Rectal smooth muscle tissue (tissue), 1 donor: ENCODE measurements at regions not wholly inside any gene's neighbourhood (a gene's known extent, or its start where the extent isn't known, plus 50 kb on each side); places are given as distances from the start of the nearest gene placed in this dataset.

Experiments used
- H3K27ac ChIP-seq: one replicate; pipeline ENCODE4 v1.7.0; 2013; ENCODE audit warnings: low read depth, low read length, inconsistent platforms
- H3K27me3 ChIP-seq: one replicate; pipeline ENCODE4 v1.7.0; 2013; ENCODE audit warnings: low read length; ENCODE audit not compliant: control insufficient read depth, insufficient read depth
- H3K36me3 ChIP-seq: one replicate; pipeline ENCODE4 v1.7.0; 2013; ENCODE audit warnings: low read length; ENCODE audit not compliant: control insufficient read depth, insufficient read depth
- H3K4me1 ChIP-seq: one replicate; pipeline ENCODE4 v1.7.0; 2013; ENCODE audit warnings: low read length; ENCODE audit not compliant: control insufficient read depth, insufficient read depth
- H3K4me3 ChIP-seq: one replicate; pipeline ENCODE4 v1.7.0; 2013; ENCODE audit warnings: low read length
- H3K9ac ChIP-seq: one replicate; pipeline ENCODE4 v1.7.0; 2013; ENCODE audit warnings: low read length

GRCh38 chr2:129605646-129606045 is 373.8 kb upstream of the RAB6C start:
- no peaks in the 10 kb centered on the region for H3K4me1 ChIP-seq
- no peak overlapping the region for H3K27ac ChIP-seq
- H3K4me3 ChIP-seq, result no peak overlapping the region
- H3K9ac ChIP-seq, result no peak overlapping the region
- H3K27me3 ChIP-seq, result no peaks in the 10 kb centered on the region
- H3K36me3 ChIP-seq, result no peaks in the 10 kb centered on the region

- Histone ChIP-seq H3K4me3 (no peak overlapping the region), H3K27ac (no peak overlapping the region), H3K4me1 (no peaks in the 10 kb centered on the region), H3K36me3 (no peaks in the 10 kb centered on the region), H3K27me3 (no peaks in the 10 kb centered on the region), H3K9ac (no peak overlapping the region)
Observed at GRCh38 chr2:129606496-129607270, 372.8 kb upstream of the RAB6C start.

DNA sequence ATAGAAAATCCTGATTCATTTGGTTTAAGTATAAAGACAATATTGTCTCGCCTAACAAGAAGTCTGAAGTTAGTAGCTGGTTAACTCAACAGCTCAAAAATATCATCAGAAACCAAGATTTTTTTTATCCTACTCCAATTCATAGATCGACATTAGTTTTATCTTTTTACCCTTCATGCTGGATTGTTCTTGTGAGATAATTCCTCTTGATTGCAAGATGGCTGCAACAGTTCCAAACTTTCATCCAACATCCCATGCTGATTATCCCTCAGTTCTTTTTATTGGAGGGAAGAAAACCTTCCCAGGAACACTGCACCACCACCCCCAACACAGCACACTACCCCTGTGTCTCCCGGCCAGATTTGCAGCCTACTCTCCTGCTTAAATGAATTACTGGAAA is 370.2 kb upstream of the RAB6C start:
- Histone ChIP-seq H3K4me3 (no peak overlapping the region), H3K36me3 (no peaks in the 10 kb centered on the region), H3K4me1 (no peaks in the 10 kb centered on the region), H3K27me3 (no peaks in the 10 kb centered on the region), H3K27ac (no peak overlapping the region), H3K9ac (no peak overlapping the region)

GRCh38 chr2:129610766-129611165 is 368.7 kb upstream of the RAB6C start:
- H3K9ac ChIP-seq, result no peak overlapping the region
- H3K4me3 ChIP-seq, result no peak overlapping the region
- no peaks in the 10 kb centered on the region for H3K36me3 ChIP-seq
- no peaks in the 10 kb centered on the region for H3K27me3 ChIP-seq
- no peaks in the 10 kb centered on the region for H3K4me1 ChIP-seq
- no peak overlapping the region for H3K27ac ChIP-seq

- H3K27me3 ChIP-seq, result no peaks in the 10 kb centered on the region
- no peak overlapping the region for H3K4me3 ChIP-seq
- no peak overlapping the region for H3K27ac ChIP-seq
- no peaks in the 10 kb centered on the region for H3K4me1 ChIP-seq
- no peak overlapping the region for H3K9ac ChIP-seq
- no peaks in the 10 kb centered on the region for H3K36me3 ChIP-seq
Observed at GRCh38 chr2:129611471-129611870, 368.0 kb upstream of the RAB6C start.

GRCh38 chr2:129619471-129619870 is 360.0 kb upstream of the RAB6C start:
- Histone ChIP-seq H3K27me3 (no peaks in the 10 kb centered on the region), H3K36me3 (no peaks in the 10 kb centered on the region), H3K27ac (no peak overlapping the region), H3K4me1 (no peaks in the 10 kb centered on the region), H3K9ac (no peak overlapping the region), H3K4me3 (no peak overlapping the region)

- no peak overlapping the region for H3K9ac ChIP-seq
- H3K27me3 ChIP-seq, result no peaks in the 10 kb centered on the region
- no peak overlapping the region for H3K4me3 ChIP-seq
- H3K4me1 ChIP-seq, result no peaks in the 10 kb centered on the region
- H3K36me3 ChIP-seq, result no peaks in the 10 kb centered on the region
- no peak overlapping the region for H3K27ac ChIP-seq
Observed at GRCh38 chr2:129620411-129620810, 359.1 kb upstream of the RAB6C start.

GRCh38 chr2:129623783-129624182 is 355.7 kb upstream of the RAB6C start:
- H3K4me1 ChIP-seq, result no peaks in the 10 kb centered on the region
- no peak overlapping the region for H3K27ac ChIP-seq
- H3K4me3 ChIP-seq, result no peak overlapping the region
- no peak overlapping the region for H3K9ac ChIP-seq
- H3K27me3 ChIP-seq, result no peaks in the 10 kb centered on the region
- no peaks in the 10 kb centered on the region for H3K36me3 ChIP-seq

DNA sequence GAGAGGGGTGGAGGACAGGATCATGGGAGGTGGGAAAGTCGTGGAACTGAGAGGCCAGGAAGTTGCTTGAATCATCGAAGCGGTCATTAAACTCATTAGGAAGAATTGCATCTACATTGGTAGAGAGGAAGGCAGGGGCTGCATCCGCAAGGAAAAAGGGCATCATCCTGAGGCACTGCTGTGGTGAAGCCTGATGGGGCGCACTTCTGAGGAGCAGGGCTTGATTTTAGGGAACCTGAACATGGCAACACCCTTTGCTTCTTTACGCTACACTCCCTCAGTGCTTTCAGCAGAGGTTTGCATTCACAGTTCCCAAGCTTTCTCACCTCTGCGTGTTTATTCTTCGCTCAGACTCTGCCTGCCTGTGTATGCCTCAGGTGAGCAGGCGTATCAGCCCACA is 352.0 kb upstream of the RAB6C start:
- H3K4me1 ChIP-seq, result no peaks in the 10 kb centered on the region
- H3K27ac ChIP-seq, result no peak overlapping the region
- no peaks in the 10 kb centered on the region for H3K27me3 ChIP-seq
- no peak overlapping the region for H3K9ac ChIP-seq
- no peak overlapping the region for H3K4me3 ChIP-seq
- H3K36me3 ChIP-seq, result no peaks in the 10 kb centered on the region

DNA sequence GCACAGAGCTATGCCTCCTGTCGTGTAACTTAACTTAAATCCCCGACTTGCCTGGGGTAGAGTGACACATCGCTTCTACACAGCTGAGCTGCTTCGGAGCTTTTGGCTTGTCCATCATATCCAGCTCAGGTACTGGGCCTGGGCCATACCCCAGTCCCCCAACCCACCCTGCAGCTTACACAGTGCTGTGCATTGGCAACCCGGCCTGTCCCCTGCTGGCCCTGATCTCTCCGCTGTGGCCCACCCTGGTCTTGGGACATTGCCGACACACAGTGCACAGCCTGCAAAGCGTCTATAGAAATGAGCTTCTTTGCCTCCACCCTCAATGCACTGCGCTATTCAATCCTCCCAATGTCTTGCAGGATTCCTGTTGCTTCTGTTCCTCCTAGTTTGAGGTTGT is 342.8 kb upstream of the RAB6C start:
- Histone ChIP-seq H3K36me3 (no peaks in the 10 kb centered on the region), H3K4me1 (no peaks in the 10 kb centered on the region), H3K9ac (no peak overlapping the region), H3K27ac (no peak overlapping the region), H3K4me3 (no peak overlapping the region), H3K27me3 (no peaks in the 10 kb centered on the region)

DNA sequence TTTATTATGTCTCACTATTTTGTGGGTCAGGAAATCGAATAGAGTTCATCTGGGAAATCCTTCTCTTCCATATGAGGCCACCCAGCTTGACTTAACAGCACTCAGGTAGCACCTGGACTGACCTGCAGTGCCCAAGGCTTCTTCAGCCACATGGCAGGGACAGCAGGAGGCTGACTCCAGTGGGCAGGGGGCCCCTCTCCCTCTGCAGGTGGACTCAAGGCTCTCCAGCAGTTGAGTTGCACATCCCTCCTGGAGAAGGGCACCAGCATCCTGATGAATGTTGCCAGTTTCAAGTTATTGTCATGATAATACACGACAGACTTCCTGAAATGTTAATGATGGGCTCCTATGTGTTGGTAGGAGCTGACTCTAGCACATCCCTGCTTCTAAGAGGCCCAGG is 338.1 kb upstream of the RAB6C start:
- Histone ChIP-seq H3K9ac (no peak overlapping the region), H3K4me1 (no peaks in the 10 kb centered on the region), H3K27ac (no peak overlapping the region), H3K4me3 (no peak overlapping the region), H3K27me3 (no peaks in the 10 kb centered on the region), H3K36me3 (no peaks in the 10 kb centered on the region)

GRCh38 chr2:129642526-129643043 is 336.9 kb upstream of the RAB6C start:
- no peak overlapping the region for H3K27ac ChIP-seq
- no peaks in the 10 kb centered on the region for H3K27me3 ChIP-seq
- H3K4me1 ChIP-seq, result no peaks in the 10 kb centered on the region
- H3K9ac ChIP-seq, result no peak overlapping the region
- no peak overlapping the region for H3K4me3 ChIP-seq
- H3K36me3 ChIP-seq, result no peaks in the 10 kb centered on the region

GRCh38 chr2:129645335-129645734 is 334.1 kb upstream of the RAB6C start:
- no peaks in the 10 kb centered on the region for H3K4me1 ChIP-seq
- H3K4me3 ChIP-seq, result no peak overlapping the region
- H3K27ac ChIP-seq, result no peak overlapping the region
- H3K27me3 ChIP-seq, result no peaks in the 10 kb centered on the region
- no peak overlapping the region for H3K9ac ChIP-seq
- H3K36me3 ChIP-seq, result no peaks in the 10 kb centered on the region
